Hepatocyte (in vitro differentiated cells): ENCODE measurements at regions not wholly inside any gene's neighbourhood (a gene's known extent, or its start where the extent isn't known, plus 50 kb on each side); places are given as distances from the start of the nearest gene placed in this dataset.

Experiments used
- EZH2phosphoT487 ChIP-seq: fragments of 200-600 bp; sonication (generic); IDR thresholded peaks from one replicate; pipeline ENCODE4 v1.6.1; 2018; ENCODE audit warnings: antibody characterized with exemption, mild to moderate bottlenecking, low read depth, moderate library complexity; ENCODE audit not compliant: unreplicated experiment, severe bottlenecking
- TF ChIP-seq, protein P1 (sequence below): fragments of 200-600 bp; sonication (generic); IDR thresholded peaks from 2 replicates; pipeline ENCODE4 v1.5.1; 2016; ENCODE audit warnings: antibody characterized with exemption, mild to moderate bottlenecking; ENCODE audit not compliant: poor library complexity

DNA sequence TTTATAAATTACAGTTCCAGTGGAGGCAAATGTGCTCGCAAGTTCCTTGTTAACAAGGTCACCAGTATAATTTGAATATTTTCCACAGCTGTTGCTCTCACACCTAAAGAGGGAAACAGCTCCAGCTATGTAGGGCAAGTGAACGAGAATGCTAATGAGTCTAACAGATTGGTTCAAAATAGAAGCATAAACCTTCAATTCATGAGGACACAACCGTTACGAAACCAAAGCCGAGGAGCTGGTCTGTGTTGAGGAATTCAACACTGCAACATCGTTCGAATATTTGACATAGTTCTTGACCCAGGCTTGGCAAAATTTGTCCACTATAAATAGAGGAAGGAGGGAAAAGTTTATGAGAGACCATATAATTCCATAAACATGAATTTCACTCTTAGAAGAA, 161.3 kb downstream of the KLF6 start:
- TF ChIP-seq, protein P1, sequence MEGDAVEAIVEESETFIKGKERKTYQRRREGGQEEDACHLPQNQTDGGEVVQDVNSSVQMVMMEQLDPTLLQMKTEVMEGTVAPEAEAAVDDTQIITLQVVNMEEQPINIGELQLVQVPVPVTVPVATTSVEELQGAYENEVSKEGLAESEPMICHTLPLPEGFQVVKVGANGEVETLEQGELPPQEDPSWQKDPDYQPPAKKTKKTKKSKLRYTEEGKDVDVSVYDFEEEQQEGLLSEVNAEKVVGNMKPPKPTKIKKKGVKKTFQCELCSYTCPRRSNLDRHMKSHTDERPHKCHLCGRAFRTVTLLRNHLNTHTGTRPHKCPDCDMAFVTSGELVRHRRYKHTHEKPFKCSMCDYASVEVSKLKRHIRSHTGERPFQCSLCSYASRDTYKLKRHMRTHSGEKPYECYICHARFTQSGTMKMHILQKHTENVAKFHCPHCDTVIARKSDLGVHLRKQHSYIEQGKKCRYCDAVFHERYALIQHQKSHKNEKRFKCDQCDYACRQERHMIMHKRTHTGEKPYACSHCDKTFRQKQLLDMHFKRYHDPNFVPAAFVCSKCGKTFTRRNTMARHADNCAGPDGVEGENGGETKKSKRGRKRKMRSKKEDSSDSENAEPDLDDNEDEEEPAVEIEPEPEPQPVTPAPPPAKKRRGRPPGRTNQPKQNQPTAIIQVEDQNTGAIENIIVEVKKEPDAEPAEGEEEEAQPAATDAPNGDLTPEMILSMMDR = no peak
- TF ChIP-seq EZH2phosphoT487 = no peak
